ENCODE measurements at regions not wholly inside any gene's neighbourhood (a gene's known extent, or its start where the extent isn't known, plus 50 kb on each side); places are given as distances from the start of the nearest gene placed in this dataset.
"Not testable (repeated sequence)": the region's sequence is repeated elsewhere in the genome, so short reads cannot be mapped to it uniquely, and the experiment has no call there.

DNA sequence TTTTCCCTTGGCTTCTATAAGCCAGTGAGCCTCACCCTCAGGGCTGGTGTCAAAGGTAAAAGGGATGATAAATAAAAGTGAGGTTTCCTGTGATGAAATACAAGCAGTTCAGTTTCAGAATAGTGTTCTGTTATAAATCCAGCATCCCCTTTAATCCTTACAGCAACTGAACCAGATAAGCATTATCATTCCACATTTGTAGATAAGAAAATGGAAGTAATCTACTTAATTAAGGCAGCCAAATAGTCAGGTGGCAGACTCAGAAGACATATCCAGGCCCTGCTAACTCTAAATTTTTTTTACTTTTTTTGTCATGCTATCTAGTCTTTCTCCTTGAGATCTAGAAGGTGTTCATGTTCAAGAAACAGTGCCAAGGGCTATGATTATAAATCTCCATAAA, 99.4 kb upstream of the SOX21 start:
- DNase-seq: no peak

GRCh38 chr13:94800423-94800822, 88.1 kb upstream of the SOX21 start:
- no peak for DNase-seq

- DNase-seq: no peak
These were observed 87.0 kb upstream of the SOX21 start for GRCh38 chr13:94799299-94799698.

GRCh38 chr13:94798738-94799137, 86.4 kb upstream of the SOX21 start:
- DNase-seq: no peak

DNA sequence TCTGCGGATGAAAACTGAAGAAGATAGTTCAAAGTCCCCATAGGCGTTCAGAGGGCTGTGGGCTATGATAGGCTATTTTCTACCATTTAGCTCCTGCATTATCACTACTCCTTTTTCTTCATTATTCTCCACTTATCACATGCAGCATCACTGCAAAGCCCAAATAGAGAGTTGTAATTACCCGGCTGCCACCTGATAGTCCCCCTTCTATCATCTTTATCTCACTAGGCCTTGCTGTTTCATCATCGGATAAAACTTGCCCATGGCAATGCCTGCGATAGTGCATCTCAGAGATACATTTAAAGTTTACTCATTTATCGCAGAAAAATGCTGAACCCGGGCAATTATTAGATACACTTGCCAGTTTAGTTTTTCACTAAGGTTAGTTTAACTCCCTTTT, 82.9 kb upstream of the SOX21 start:
- no peak for DNase-seq

DNA sequence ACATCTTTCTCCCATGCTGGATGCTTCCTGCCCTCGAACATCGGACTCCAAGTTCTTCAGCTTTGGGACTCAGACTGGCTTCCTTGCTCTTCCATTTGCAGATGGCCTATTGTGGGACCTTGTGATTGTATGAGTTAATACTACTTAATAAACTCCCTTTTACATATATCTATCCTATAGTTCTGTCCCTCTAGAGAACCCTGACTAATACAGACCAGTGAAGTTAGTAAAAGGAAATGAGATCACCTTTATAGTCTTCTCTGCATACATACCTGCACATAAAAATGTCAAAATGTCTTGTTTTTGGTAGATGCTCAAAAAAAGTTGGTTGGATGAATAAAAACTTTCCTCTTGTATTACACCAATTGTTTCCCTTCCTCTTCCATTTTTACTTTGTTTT, 73.9 kb upstream of the SOX21 start:
- not testable (repeated sequence) for DNase-seq

GRCh38 chr13:94784066-94784465, 71.7 kb upstream of the SOX21 start:
- no peak for DNase-seq

DNA sequence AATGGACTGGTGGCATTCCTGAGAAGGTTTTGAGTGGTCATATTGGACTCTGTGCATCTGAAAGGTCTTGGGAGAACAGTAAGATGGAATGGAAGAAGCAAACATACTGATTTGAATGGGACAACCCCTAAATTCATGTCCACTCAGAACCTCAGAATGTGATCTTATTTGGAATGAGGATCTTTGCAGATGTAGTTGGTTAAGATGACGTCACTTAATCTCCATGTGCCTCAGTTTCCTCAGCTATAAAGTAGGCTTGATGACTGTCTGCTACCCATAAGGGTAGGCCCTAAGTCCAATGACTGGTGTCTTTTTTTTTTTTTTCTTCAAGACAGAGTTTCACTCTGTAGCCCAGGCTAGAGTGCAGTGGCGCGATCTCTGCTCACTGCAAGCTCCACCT, 71.1 kb upstream of the SOX21 start:
- no peak for DNase-seq

DNA sequence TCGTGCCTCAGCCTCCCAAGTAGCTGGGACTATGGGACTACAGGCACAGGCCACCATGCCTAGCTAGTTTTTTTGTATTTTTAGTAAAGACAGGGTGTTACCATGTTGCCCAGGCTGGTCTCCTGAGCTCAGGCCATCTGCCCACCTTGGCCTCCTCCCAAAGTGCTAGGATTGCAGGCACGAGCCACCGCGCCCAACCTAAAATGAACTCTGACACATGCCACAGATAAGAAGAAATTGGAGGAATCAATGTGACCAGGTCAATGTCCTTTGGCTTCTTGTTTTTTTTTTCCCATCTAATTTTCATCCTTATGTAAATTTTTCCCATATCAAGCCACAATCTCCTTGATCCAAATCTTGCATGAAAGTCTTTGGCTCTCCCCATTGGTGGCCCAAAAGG, 68.1 kb upstream of the SOX21 start:
- DNase-seq: no peak

GRCh38 chr13:94778986-94779385, 66.6 kb upstream of the SOX21 start:
- no peak for DNase-seq

DNA sequence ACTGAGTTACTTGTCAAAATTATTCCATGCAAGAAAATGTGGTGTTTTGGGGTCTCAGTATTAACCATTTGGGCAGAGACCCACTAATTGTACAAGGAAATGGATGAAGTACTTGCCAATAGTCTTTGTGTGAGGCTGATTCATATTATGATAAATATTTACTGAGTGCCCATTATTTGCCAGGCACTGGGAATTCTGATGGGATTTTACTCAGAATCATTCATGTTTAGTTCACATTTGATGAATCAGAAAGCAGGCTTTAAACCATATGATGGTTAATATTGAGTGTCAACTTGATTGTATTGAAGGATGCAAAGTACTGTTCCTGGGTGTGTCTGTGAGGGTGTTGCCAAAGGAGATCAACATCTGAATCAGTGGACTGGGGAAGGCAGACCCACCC, 66.2 kb upstream of the SOX21 start:
- DNase-seq: no peak

DNA sequence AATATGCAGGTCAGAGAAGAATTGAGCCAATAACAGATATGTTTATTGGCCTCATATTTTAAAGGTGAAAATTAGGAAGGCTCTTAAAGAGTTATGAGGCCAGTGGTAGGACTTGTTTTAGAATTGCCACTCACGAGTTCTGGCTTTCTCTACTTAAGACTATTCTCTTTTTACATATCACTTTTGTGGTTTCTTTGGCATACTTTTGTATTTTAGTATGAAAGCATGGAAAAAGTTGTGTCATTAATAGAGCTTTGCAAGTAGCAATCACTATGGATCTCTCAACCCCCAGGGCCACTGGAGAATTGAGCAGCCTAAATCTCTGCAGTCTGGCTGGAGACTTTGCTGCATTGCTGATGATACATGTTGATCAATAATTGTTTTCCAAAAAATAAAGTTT, 64.6 kb upstream of the SOX21 start:
- no peak for DNase-seq

DNA sequence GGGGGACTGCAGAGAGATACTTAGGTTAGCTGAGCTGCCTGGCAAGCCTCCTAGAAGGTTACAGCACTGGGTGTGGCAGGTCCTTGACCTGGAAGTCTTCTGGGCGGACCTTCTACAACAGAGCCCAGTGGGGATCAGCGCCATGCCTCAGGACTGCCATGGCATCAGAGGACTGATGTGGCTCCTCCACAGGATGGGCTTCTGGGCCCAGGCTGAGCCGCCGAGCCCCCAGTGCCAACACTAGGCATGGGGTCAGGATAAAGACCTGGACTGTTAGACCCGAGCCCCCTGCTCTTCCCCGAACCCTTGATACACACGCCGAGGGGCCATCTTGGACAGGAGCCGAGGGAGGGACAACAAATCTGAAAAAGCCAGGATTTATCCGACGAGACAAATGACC, 64.0 kb upstream of the SOX21 start:
- DNase-seq: no peak

GRCh38 chr13:94765814-94766213, 53.5 kb upstream of the SOX21 start:
- DNase-seq: no peak

- DNase-seq: no peak
These were observed 52.4 kb upstream of the SOX21 start for GRCh38 chr13:94764576-94765321.

Data from kidney glomerular epithelial cell (primary cell).